GM12874 (cell line): ENCODE measurements at regions not wholly inside any gene's neighbourhood (a gene's known extent, or its start where the extent isn't known, plus 50 kb on each side); places are given as distances from the start of the nearest gene placed in this dataset.

ENCODE experiments used
- CTCF ChIP-seq: IDR thresholded peaks from 2 replicates; pipeline ENCODE4 v1.5.1; 2011; ENCODE audit warnings: low read depth, mild to moderate bottlenecking, control low read depth, low read length, moderate library complexity; ENCODE audit not compliant: insufficient read depth

GRCh38 chr5:28380167-28380566 lies 1341.8 kb upstream of the CDH9 start:
- TF ChIP-seq CTCF = no peak

- TF ChIP-seq CTCF = no peak
Observed at GRCh38 chr5:28374492-28374967, 1336.1 kb upstream of the CDH9 start.

- no peak for TF ChIP-seq CTCF
Observed at GRCh38 chr5:28370896-28371295, 1332.5 kb upstream of the CDH9 start.

- no peak for TF ChIP-seq CTCF
Observed at GRCh38 chr5:28369418-28369817, 1331.0 kb upstream of the CDH9 start.

GRCh38 chr5:28355831-28356230 lies 1317.4 kb upstream of the CDH9 start:
- no peak for TF ChIP-seq CTCF

GRCh38 chr5:28346696-28347095 lies 1308.3 kb upstream of the CDH9 start:
- TF ChIP-seq CTCF = no peak

GRCh38 chr5:28344836-28345433 lies 1306.5 kb upstream of the CDH9 start:
- TF ChIP-seq CTCF = peak; percentile 45; the same call in 1 of the 2 replicates
